NT2/D1 (cell line): ENCODE measurements at regions not wholly inside any gene's neighbourhood (a gene's known extent, or its start where the extent isn't known, plus 50 kb on each side); places are given as distances from the start of the nearest gene placed in this dataset.

Experiments used
- DNase-seq: peaks from one replicate; pipeline ENCODE4 v3.0.0-alpha.2; 2011; ENCODE audit warnings: low read depth, low spot score
- H3K27me3 ChIP-seq: 2 replicates; pipeline ENCODE4 v1.6.0; 2011; ENCODE audit warnings: mild to moderate bottlenecking; ENCODE audit not compliant: insufficient read length, insufficient read depth
- H3K36me3 ChIP-seq: 2 replicates; pipeline ENCODE4 v1.6.1; 2011; ENCODE audit warnings: mild to moderate bottlenecking, low read length, mixed read lengths; ENCODE audit not compliant: insufficient read depth, insufficient read length
- H3K4me1 ChIP-seq: 2 replicates; pipeline ENCODE4 v1.5.1; 2011; ENCODE audit not compliant: insufficient read depth, insufficient read length
- H3K4me3 ChIP-seq: 2 replicates; pipeline ENCODE4 v1.5.1; 2011; ENCODE audit warnings: low read depth; ENCODE audit not compliant: insufficient read length
- H3K9ac ChIP-seq: 2 replicates; pipeline ENCODE4 v1.6.0; 2011; ENCODE audit warnings: low read depth; ENCODE audit not compliant: insufficient read length
- H3K9me3 ChIP-seq: 2 replicates; pipeline ENCODE4 v1.5.1; 2011; ENCODE audit warnings: mild to moderate bottlenecking, low read length; ENCODE audit not compliant: insufficient read depth
- SUZ12 ChIP-seq: IDR thresholded peaks from 2 replicates; pipeline ENCODE4 v1.6.1; 2011; ENCODE audit not compliant: insufficient read length, insufficient read depth; ENCODE audit errors: extremely low read depth
- YY1 ChIP-seq: IDR thresholded peaks from 2 replicates; pipeline ENCODE4 v1.6.1; 2011; ENCODE audit not compliant: insufficient read length, insufficient read depth
- ZNF274 ChIP-seq: IDR thresholded peaks from 2 replicates; pipeline ENCODE4 v1.6.1; 2011; ENCODE audit warnings: mild to moderate bottlenecking, low read depth, low read length

- Histone ChIP-seq H3K36me3 (no peaks in the 10 kb centered on the region), H3K4me1 (no peaks in the 10 kb centered on the region), H3K27me3 (no peaks in the 10 kb centered on the region), H3K4me3 (no peak overlapping the region), H3K9ac (no peak overlapping the region), H3K9me3 (no peaks in the 10 kb centered on the region)
- TF ChIP-seq SUZ12: no peak
- no peak for TF ChIP-seq ZNF274
- no peak for TF ChIP-seq YY1
- DNase-seq: no peak
Observed at GRCh38 chr18:61153571-61153970, 179.7 kb upstream of the CDH20 start.

- no peaks in the 10 kb centered on the region for H3K9me3 ChIP-seq
- H3K9ac ChIP-seq: no peak overlapping the region
- H3K4me3 ChIP-seq: no peak overlapping the region
- TF ChIP-seq ZNF274: no peak
- TF ChIP-seq SUZ12: no peak
- TF ChIP-seq YY1: no peak
- no peaks in the 10 kb centered on the region for H3K27me3 ChIP-seq
- no peaks in the 10 kb centered on the region for H3K4me1 ChIP-seq
- no peak for DNase-seq
- H3K36me3 ChIP-seq: no peaks in the 10 kb centered on the region
Observed at GRCh38 chr18:61154866-61155265, 178.4 kb upstream of the CDH20 start.

DNA sequence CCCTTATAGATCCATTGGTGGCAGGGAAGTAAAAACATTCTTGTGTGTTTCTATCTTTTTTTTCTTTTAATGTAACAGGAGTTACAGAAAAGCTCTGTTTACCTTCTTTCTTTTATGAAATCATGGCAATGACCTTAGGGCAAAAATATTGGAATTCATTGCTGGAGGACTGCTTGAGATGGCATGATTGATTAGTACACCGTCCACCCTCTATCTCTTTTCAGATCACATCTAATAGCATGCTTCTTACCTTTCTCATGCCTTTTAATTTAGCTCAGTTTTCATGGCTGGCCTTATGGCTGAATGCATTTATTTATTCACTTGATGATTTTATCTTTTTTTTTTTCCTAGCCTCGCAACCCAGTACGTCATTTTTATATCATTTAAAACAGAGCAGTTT lies 177.6 kb upstream of the CDH20 start:
- H3K36me3 ChIP-seq: no peaks in the 10 kb centered on the region
- TF ChIP-seq SUZ12 (no peak), YY1 (no peak), ZNF274 (no peak)
- no peak overlapping the region for H3K9ac ChIP-seq
- no peaks in the 10 kb centered on the region for H3K4me1 ChIP-seq
- no peak for DNase-seq
- no peaks in the 10 kb centered on the region for H3K9me3 ChIP-seq
- H3K4me3 ChIP-seq: no peak overlapping the region
- H3K27me3 ChIP-seq: no peaks in the 10 kb centered on the region

- TF ChIP-seq YY1 (no peak), ZNF274 (no peak), SUZ12 (no peak)
- no peak overlapping the region for H3K4me3 ChIP-seq
- no peaks in the 10 kb centered on the region for H3K36me3 ChIP-seq
- no peaks in the 10 kb centered on the region for H3K27me3 ChIP-seq
- H3K9ac ChIP-seq: no peak overlapping the region
- no peaks in the 10 kb centered on the region for H3K4me1 ChIP-seq
- no peak for DNase-seq
- H3K9me3 ChIP-seq: no peaks in the 10 kb centered on the region
Observed at GRCh38 chr18:61157451-61157850, 175.8 kb upstream of the CDH20 start.

- TF ChIP-seq SUZ12: no peak
- no peak for TF ChIP-seq ZNF274
- no peak for TF ChIP-seq YY1
- Histone ChIP-seq H3K4me3 (no peak overlapping the region), H3K36me3 (no peaks in the 10 kb centered on the region), H3K27me3 (no peaks in the 10 kb centered on the region), H3K9ac (no peak overlapping the region), H3K4me1 (no peaks in the 10 kb centered on the region), H3K9me3 (no peaks in the 10 kb centered on the region)
- no peak for DNase-seq
Observed at GRCh38 chr18:61159246-61159645, 174.0 kb upstream of the CDH20 start.

- H3K36me3 ChIP-seq: no peaks in the 10 kb centered on the region
- H3K27me3 ChIP-seq: no peaks in the 10 kb centered on the region
- no peak for DNase-seq
- no peak overlapping the region for H3K9ac ChIP-seq
- H3K4me3 ChIP-seq: no peak overlapping the region
- H3K4me1 ChIP-seq: no peaks in the 10 kb centered on the region
- no peaks in the 10 kb centered on the region for H3K9me3 ChIP-seq
- TF ChIP-seq SUZ12: no peak
Observed at GRCh38 chr18:61164321-61164720, 168.9 kb upstream of the CDH20 start.

DNA sequence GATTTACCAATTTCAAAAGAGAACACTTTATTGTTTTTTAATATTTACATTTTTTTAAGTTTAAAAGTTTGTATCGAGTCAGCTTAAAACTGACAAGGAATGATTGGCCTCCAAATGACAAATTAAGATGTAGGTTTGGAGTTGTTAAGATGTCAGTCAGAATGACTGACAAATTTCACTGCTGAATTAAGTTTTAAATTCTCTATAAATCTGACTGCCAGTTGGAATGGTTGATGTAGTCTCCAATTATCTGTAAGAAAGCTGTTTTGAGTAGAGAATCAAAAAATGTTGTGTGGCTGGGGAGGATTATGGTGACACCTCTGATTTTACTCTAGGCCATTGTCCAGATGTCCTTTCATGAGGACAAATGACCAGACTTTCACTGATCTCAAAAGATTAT lies 165.3 kb upstream of the CDH20 start:
- Histone ChIP-seq H3K4me1 (no peaks in the 10 kb centered on the region), H3K27me3 (no peaks in the 10 kb centered on the region), H3K9ac (no peak overlapping the region), H3K4me3 (no peak overlapping the region), H3K9me3 (no peaks in the 10 kb centered on the region), H3K36me3 (no peaks in the 10 kb centered on the region)
- no peak for DNase-seq
- TF ChIP-seq SUZ12: no peak
- no peak for TF ChIP-seq YY1
- TF ChIP-seq ZNF274: no peak

DNA sequence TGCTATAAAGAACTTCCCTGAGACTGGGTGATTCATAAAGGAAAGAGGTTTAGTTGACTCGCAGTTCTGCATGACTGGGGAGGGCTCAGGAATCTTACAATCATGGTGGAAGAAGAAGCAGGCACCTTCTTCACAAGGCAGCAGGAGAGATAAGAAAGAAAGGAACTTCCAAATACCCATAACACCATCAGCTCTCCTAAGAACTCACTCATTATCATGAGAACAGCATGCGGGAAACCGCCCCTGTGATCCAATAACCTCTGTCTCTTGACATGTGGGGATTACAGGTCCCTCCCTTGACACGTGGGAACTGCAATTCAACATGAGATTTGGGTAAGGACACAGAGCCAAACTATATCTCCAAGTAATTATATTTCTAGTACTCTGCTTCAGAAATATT lies 163.8 kb upstream of the CDH20 start:
- H3K27me3 ChIP-seq: no peaks in the 10 kb centered on the region
- H3K9ac ChIP-seq: no peak overlapping the region

More for the DNA sequence above, 163.8 kb upstream of the CDH20 start:
- TF ChIP-seq YY1 (no peak), ZNF274 (no peak), SUZ12 (no peak)
- no peak overlapping the region for H3K4me3 ChIP-seq
- no peaks in the 10 kb centered on the region for H3K9me3 ChIP-seq
- no peak for DNase-seq
- H3K36me3 ChIP-seq: no peaks in the 10 kb centered on the region
- no peaks in the 10 kb centered on the region for H3K4me1 ChIP-seq
